MM.1S (cell line): ENCODE measurements at regions not wholly inside any gene's neighbourhood (a gene's known extent, or its start where the extent isn't known, plus 50 kb on each side); places are given as distances from the start of the nearest gene placed in this dataset.

Experiments used
- EZH2 ChIP-seq: fragments of 300-600 bp; sonication (generic); optimal IDR thresholded peaks from 2 replicates; pipeline ENCODE3; 2017; ENCODE audit warnings: low read depth, mild to moderate bottlenecking, antibody characterized with exemption, low read length, mixed read lengths
- EZH2phosphoT487 ChIP-seq: fragments of 300-600 bp; sonication (generic); IDR thresholded peaks from 2 replicates; pipeline ENCODE4 v1.6.1; 2018; ENCODE audit warnings: antibody characterized with exemption, low read length
- TF ChIP-seq, protein P1 (sequence below): fragments of 300-600 bp; sonication (generic); IDR thresholded peaks from 2 replicates; pipeline ENCODE4 v1.5.1; 2016; ENCODE audit warnings: antibody characterized with exemption, low read length, mixed read lengths

DNA sequence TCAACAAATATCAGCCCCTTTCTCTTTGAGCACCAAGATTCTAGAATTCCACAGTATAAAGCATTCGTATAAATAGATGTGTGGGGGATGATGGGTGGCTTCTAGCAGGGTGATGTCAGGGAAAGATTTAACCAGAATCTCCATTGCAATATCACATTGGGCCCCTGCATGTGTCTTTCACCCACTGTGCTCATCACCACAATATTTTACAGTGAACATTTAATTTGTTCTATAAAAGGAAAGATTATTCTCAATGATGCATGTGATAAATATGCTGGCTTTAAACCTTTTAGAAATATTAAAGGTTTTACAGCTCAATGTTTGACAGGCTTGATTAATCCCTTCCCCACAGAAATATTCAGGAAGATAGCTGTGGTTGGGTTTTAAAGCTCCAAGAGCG is 457.8 kb upstream of the DAB1 start:
- TF ChIP-seq, protein P1, sequence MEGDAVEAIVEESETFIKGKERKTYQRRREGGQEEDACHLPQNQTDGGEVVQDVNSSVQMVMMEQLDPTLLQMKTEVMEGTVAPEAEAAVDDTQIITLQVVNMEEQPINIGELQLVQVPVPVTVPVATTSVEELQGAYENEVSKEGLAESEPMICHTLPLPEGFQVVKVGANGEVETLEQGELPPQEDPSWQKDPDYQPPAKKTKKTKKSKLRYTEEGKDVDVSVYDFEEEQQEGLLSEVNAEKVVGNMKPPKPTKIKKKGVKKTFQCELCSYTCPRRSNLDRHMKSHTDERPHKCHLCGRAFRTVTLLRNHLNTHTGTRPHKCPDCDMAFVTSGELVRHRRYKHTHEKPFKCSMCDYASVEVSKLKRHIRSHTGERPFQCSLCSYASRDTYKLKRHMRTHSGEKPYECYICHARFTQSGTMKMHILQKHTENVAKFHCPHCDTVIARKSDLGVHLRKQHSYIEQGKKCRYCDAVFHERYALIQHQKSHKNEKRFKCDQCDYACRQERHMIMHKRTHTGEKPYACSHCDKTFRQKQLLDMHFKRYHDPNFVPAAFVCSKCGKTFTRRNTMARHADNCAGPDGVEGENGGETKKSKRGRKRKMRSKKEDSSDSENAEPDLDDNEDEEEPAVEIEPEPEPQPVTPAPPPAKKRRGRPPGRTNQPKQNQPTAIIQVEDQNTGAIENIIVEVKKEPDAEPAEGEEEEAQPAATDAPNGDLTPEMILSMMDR: no peak
- TF ChIP-seq EZH2 (no peak), EZH2phosphoT487 (no peak)
